SW480 (cell line): ENCODE measurements at regions not wholly inside any gene's neighbourhood (a gene's known extent, or its start where the extent isn't known, plus 50 kb on each side); places are given as distances from the start of the nearest gene placed in this dataset.

Experiments used
- DNase-seq: peaks from one replicate; pipeline ENCODE4 v3.0.0-alpha.2; 2016; ENCODE audit warnings: low spot score

GRCh38 chr13:57443494-57443893 lies 188.1 kb upstream of the PCDH17 start:
- no peak for DNase-seq

DNA sequence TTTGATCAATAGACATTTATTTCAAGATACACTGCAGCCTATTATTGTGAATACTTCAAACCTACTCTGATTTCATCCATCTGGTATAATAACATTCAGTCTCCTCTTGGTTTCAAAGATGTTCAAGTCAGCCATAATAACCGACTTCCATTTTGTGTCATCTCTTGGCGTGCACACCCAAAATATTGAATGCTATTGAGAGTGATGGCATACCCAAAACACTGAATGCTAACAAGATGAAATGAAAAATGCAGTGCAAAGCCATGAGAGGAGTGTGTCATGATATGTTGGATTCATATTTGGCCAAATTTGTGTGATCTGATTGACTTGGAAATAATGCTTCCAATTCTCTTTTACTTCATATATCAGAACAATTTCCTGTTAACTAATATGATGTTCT lies 181.2 kb upstream of the PCDH17 start:
- DNase-seq = no peak

DNA sequence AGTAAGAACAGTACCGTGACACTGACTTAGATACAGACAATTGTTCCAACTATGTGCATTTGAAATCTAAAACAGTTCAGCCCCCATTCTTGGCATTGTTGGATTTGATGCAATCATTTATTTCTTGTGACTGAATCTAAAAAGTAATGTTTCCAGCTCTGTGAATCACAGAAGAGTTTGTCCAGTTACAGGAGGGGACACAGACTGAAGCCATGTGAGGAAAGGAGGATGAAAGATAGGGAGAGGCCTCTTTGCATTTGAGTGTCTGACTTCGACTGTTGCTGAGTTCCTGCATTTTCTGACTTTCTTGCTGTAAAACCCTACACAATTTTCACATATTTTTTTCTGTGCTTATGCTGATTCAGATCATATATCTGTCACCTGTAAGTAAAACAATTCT lies 179.3 kb upstream of the PCDH17 start:
- DNase-seq = no peak

DNA sequence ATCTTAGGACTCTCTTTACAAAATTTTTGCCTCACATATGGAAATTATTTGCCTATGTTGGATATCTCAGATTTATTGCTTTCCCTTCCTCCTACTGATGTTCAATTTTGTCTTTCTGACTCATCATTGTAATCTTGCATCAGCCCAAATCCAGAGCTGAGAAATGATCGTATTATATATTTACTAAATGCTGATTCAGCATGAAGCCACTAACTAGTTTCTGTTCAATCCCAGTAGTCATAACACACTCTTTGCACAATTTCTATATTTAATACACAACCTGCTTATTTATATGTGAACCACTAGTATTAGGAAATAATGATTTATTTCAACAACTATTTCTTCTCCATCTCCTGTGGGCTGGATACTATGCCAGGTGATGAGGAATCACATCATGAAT lies 161.1 kb upstream of the PCDH17 start:
- DNase-seq = no peak

DNA sequence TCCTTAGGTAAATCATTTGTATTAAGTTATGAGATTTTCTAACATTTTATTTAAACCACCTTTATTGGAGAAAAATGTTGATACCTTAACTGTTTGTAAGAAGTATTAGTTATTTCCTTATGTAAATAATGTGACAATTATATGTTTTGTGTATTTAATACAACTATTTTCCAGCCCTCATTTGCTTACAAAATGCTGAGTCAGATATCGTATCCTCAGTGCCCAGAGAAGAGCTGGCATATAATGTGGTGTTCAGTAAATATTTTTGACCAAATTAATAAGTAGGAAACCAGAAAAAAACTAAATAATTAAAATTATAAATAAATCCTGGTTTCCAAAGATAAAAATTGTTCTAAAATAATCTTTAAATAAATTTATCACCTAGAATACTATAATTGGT lies 140.2 kb upstream of the PCDH17 start:
- DNase-seq = no peak

- DNase-seq = no peak
These were observed 123.6 kb upstream of the PCDH17 start for GRCh38 chr13:57507752-57508463.

DNA sequence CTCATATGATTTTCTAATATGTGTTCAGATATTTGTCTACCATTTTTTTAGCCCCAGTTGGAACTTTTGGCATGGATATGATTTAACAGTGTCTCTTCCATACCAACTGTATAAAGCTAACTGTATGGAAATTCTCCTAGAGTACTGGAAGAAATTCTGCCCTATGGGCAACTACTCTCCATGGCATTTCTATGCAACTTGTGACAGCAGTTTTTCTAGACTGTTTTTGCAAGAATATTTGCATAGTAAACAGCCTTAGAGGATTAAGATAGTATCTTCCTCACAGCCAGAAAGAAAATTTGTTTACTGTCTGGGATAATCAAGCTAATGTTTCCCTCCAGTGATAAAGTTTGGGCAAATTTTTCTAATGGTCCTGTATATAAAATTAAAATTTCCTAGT lies 119.9 kb upstream of the PCDH17 start:
- no peak for DNase-seq

GRCh38 chr13:57527114-57527735 lies 104.3 kb upstream of the PCDH17 start:
- DNase-seq = no peak

DNA sequence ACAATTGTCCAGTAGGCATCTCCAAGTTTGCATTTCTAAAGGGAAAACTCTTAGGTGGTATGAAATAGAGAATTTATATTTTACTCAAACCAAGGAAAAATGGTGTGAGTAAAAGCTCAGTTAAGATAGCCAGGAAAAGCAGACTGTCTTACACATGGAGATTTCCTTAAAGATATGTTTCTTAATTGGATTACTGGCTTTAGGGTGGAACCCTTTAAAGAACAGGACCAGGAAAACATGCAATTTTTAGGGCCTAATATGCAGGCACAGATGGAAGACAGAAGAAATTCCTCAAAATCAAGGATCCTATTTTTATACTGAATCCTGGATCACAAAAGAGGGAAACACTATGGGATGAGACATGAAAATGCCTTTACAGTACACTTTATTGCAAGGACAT lies 100.3 kb upstream of the PCDH17 start:
- DNase-seq = no peak

DNA sequence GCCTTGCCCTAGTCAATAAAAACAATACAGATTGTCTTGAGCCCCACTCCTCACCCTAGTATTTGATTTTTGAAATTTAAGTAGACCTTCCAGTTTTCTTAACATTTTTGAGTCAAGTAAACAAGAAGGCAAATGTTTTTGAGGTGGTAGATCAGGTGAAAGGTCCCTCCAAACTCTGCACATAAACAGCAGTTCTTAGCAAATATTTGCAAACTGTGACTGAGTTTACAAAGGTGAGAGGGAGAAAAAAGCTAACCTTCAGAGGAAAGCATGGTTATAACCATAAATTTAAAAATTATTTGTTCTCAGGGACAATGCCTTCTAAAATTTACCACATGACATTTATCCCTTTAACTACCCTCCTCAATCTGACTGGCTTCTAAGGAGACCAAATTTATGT lies 84.6 kb upstream of the PCDH17 start:
- no peak for DNase-seq

- DNase-seq = no peak
These were observed 79.1 kb upstream of the PCDH17 start for GRCh38 chr13:57552437-57552836.

GRCh38 chr13:57553932-57554331 lies 77.6 kb upstream of the PCDH17 start:
- no peak for DNase-seq

DNA sequence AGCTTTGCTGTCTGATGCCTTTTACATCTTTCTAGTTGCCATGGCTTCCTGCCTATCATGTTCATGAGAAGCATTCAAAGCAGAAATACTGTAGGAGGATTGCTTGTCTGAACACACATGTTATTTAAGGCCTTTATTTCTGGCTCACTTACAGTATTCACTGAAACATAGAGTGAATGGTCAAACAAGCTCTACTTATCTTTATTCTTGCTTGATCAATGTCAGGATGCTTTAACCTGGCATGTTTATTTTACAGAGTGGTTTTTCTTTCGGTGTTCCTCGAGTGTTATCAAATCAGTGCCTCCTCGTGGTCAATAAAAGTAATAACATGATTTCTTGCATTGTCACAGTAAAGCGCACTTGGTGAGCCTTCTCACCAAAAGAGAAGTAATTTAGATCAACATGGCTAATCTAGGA lies 73.5 kb upstream of the PCDH17 start:
- DNase-seq = peak; percentile 19

DNA sequence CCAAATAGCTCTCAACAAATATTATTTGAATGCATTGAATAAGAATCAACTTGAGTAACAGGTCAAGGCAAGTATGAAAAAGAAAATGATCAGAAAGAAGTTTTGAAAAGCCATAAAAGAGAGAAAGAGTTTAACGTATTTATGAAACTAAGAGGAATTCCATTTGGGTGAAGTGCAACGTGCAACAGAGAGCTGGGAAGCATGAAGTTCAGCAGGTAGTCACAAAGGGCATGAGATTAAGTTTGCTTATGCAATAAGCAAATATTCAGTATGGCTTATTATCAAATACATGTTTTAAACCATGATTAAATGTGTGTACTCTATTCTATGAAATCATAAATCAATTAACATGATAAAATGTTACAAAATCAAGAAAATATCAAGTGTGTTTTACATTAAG lies 62.7 kb upstream of the PCDH17 start:
- no peak for DNase-seq

DNA sequence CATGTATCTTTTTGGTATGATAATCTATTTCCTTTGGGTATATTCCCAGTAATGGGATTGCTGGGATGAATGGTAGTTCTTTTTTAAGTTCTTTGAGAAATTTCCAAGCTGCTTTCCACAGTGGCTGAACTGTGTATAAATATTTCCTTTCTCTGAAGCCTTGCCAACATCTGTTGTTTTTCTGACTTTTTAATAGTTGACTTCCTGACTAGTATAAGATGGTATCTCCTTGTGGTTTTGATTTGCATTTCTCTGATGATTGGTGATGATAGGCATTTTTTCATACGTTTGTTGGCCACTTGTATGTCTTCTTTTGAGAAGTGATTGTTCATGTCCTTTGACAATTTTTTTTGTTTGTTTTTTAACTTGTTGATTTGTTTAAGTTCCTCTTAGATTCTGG lies 61.6 kb upstream of the PCDH17 start:
- peak; percentile 9 for DNase-seq
